WERI-Rb-1 (cell line): ENCODE measurements at regions not wholly inside any gene's neighbourhood (a gene's known extent, or its start where the extent isn't known, plus 50 kb on each side); places are given as distances from the start of the nearest gene placed in this dataset.
A peak's percentile ranks its signal among the peaks of the same experiment; 100 is the strongest.

Experiments
- DNase-seq: peaks from one replicate; pipeline ENCODE4 v3.0.0-alpha.2; 2020
- H3K27ac ChIP-seq: fragments of 250-450 bp; sonication (Bioruptor Pico); 2 replicates; pipeline ENCODE4 v1.5.1; 2020; ENCODE audit warnings: mild to moderate bottlenecking, moderate library complexity
- H3K27me3 ChIP-seq: fragments of 250-450 bp; sonication (Bioruptor Pico); 2 replicates; pipeline ENCODE4 v1.5.1; 2021; ENCODE audit warnings: mild to moderate bottlenecking, low read depth, moderate library complexity; ENCODE audit not compliant: insufficient read depth, severe bottlenecking
- H3K36me3 ChIP-seq: fragments of 250-450 bp; sonication (Bioruptor Pico); 2 replicates; pipeline ENCODE4 v1.5.1; 2020; ENCODE audit warnings: mild to moderate bottlenecking, moderate library complexity
- H3K4me3 ChIP-seq: 2 replicates; pipeline ENCODE4 v1.5.1; 2011; ENCODE audit warnings: low read depth, mild to moderate bottlenecking, control low read depth, low read length
- H3K9me3 ChIP-seq: fragments of 250-450 bp; sonication (Bioruptor Pico); 2 replicates; pipeline ENCODE4 v1.5.1; 2021; ENCODE audit warnings: mild to moderate bottlenecking, moderate library complexity; ENCODE audit not compliant: severe bottlenecking
- TF ChIP-seq, protein P1 (sequence below): IDR thresholded peaks from 2 replicates; pipeline ENCODE4 v1.5.1; 2011; ENCODE audit warnings: low read depth, mild to moderate bottlenecking, control low read depth, inconsistent platforms, low read length

GRCh38 chr16:86959729-86960128 is 357.5 kb downstream of the C16orf95 start:
- no peak overlapping the region for H3K27ac ChIP-seq
- TF ChIP-seq, protein P1, sequence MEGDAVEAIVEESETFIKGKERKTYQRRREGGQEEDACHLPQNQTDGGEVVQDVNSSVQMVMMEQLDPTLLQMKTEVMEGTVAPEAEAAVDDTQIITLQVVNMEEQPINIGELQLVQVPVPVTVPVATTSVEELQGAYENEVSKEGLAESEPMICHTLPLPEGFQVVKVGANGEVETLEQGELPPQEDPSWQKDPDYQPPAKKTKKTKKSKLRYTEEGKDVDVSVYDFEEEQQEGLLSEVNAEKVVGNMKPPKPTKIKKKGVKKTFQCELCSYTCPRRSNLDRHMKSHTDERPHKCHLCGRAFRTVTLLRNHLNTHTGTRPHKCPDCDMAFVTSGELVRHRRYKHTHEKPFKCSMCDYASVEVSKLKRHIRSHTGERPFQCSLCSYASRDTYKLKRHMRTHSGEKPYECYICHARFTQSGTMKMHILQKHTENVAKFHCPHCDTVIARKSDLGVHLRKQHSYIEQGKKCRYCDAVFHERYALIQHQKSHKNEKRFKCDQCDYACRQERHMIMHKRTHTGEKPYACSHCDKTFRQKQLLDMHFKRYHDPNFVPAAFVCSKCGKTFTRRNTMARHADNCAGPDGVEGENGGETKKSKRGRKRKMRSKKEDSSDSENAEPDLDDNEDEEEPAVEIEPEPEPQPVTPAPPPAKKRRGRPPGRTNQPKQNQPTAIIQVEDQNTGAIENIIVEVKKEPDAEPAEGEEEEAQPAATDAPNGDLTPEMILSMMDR = no peak
- H3K4me3 ChIP-seq = no peak overlapping the region
- H3K36me3 ChIP-seq = no peaks in the 10 kb centered on the region
- no peak for DNase-seq
- H3K9me3 ChIP-seq = no peaks in the 10 kb centered on the region
- H3K27me3 ChIP-seq = no peaks in the 10 kb centered on the region

- Histone ChIP-seq H3K4me3 (peak overlapping the region; percentile 28), H3K27me3 (no peaks in the 10 kb centered on the region), H3K27ac (no peak overlapping the region), H3K9me3 (no peaks in the 10 kb centered on the region), H3K36me3 (no peaks in the 10 kb centered on the region)
- TF ChIP-seq, protein P1 = no peak
- no peak for DNase-seq
Observed at GRCh38 chr16:86960266-86960665, 356.9 kb downstream of the C16orf95 start.

DNA sequence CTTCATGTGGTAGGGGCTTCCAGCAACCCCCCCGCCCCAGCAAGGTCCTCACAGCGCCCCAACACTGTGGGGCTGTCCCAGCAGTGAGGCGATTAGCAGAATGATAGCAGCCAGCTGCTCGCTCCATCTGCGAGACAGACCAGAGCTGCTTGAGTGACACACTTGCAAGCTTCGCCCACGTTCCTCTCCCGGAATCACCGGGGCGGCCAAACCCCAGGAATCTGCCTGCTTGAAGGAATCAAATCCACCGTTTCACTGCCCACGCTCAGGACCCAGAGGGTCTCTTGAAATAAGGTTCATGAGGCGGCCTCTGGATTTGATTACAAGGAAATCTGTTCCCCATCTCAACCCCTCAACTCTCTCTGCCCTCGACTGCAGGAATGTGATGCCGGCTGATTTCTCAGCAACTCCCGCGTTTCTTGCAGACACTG is 356.0 kb downstream of the C16orf95 start:
- H3K9me3 ChIP-seq = no peaks in the 10 kb centered on the region
- no peaks in the 10 kb centered on the region for H3K27me3 ChIP-seq
- peak overlapping the region; percentile 28 for H3K4me3 ChIP-seq
- H3K36me3 ChIP-seq = no peaks in the 10 kb centered on the region
- peak; percentile 66 for DNase-seq
- peak overlapping the region; percentile 48 for H3K27ac ChIP-seq
- TF ChIP-seq, protein P1 = no peak

- Histone ChIP-seq H3K27ac (no peak overlapping the region), H3K36me3 (no peaks in the 10 kb centered on the region), H3K9me3 (no peaks in the 10 kb centered on the region), H3K27me3 (no peaks in the 10 kb centered on the region), H3K4me3 (no peak overlapping the region)
- TF ChIP-seq, protein P1 = no peak
- no peak for DNase-seq
Observed at GRCh38 chr16:86962259-86962658, 354.9 kb downstream of the C16orf95 start.

GRCh38 chr16:86962913-86963312 is 354.3 kb downstream of the C16orf95 start:
- no peak overlapping the region for H3K4me3 ChIP-seq
- H3K9me3 ChIP-seq = no peaks in the 10 kb centered on the region
- no peaks in the 10 kb centered on the region for H3K27me3 ChIP-seq
- no peak overlapping the region for H3K27ac ChIP-seq
- no peak for DNase-seq
- no peaks in the 10 kb centered on the region for H3K36me3 ChIP-seq
- TF ChIP-seq, protein P1 = no peak
